ENCODE measurements at regions not wholly inside any gene's neighbourhood (a gene's known extent, or its start where the extent isn't known, plus 50 kb on each side); places are given as distances from the start of the nearest gene placed in this dataset.

GRCh38 chr20:24332956-24333355 lies 136.5 kb upstream of the SYNDIG1 start:
- DNase-seq, result no peak

DNA sequence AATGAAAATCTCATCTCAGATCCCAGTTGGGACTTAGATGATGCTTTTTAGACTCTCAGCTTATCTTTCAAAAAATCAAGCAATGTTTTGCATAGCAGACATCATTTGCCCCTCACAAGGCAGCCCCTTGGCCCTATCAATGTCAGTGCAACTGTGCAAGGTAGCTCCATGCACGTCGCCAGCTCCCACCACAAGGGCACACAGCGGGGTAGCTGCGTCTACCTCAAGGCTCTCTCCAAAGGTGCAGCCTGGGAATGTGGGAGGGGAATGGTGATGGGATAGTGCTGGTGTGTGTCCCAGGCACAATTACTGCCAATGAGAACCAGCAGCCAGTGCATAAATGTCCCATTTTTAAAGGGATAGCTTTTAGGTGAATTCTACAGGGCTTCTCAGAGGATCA lies 137.5 kb upstream of the SYNDIG1 start:
- no peak for DNase-seq

- DNase-seq, result no peak
Observed at GRCh38 chr20:24328901-24329300, 140.5 kb upstream of the SYNDIG1 start.

DNA sequence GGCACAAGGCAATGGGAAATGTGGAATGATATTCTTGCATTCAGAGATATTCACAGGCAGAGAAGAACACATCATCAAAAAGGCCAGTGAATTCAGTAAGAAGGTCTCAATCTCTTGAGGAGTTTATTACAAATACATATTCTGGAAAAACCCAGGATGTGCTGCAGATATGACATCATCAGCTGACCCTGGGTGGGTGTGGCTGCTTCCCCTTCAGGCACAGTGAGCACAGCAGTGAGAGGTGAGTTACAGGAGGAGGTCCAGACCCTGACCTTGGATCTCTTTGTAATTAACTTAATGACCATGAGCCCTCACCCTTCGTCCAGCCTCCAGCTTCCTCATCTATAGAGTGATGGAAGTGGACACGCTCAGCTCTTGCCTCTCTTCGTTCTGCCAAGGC lies 147.5 kb upstream of the SYNDIG1 start:
- DNase-seq, result no peak

- DNase-seq, result no peak
Observed at GRCh38 chr20:24318569-24319352, 150.7 kb upstream of the SYNDIG1 start.

DNA sequence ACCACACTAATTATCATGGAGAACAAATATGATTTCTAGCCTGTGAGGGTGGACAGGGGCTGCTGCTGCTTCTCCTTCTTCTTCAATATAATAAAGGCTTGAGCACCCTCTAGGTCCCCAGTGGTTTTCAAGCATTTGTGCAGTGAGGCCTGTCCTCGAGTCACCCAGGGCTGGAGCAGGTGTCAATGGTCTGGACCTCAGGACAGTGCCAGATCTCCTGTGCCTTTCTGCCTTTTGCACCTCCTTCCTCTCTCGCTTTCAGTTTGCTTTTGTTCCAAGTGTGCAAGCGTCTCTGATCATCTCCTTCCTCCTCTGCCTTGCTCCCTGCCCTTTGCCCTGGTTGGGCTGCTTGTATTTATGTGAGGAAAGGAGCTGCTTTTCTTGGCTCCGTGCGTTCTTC lies 152.2 kb upstream of the SYNDIG1 start:
- DNase-seq, result no peak

DNA sequence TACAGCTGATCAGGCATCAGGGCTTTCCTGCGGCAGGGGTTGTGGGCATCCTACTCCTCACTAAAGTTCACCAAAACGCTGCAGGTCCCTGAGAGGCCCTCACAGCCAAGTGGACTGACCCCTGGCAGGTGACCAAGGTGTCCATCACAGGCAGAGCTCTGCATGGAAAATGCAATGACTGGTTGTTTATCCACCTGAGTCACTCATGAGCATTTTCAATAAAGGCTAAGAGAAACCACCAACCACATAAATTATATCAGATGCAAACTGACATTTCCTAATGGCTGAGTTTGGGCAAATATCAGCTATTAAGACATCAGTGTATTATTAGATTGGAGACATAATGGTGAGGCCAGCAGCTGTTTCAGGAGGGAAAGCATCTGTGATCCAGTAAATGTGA lies 152.7 kb upstream of the SYNDIG1 start:
- no peak for DNase-seq

DNA sequence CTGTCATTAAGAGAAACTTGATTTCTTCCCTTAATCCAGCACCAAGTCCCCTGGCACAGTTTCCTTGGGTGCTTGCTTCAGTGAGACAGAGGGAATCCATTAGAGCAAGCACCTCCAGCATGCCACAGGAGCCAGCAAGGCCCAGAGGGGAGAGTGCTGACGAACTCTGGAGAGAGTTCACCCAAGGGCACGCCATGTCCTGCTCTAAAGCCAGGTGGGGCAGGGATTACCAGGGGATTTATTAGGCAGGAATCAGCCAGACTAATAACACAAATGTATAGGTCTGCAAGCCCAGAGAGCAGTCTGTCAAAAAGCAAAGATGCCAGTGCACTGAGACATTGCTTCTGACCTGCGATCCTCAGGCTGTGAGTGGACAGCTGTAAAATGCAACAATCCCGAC lies 155.4 kb upstream of the SYNDIG1 start:
- DNase-seq, result no peak

- no peak for DNase-seq
Observed at GRCh38 chr20:24309596-24309995, 159.8 kb upstream of the SYNDIG1 start.

DNA sequence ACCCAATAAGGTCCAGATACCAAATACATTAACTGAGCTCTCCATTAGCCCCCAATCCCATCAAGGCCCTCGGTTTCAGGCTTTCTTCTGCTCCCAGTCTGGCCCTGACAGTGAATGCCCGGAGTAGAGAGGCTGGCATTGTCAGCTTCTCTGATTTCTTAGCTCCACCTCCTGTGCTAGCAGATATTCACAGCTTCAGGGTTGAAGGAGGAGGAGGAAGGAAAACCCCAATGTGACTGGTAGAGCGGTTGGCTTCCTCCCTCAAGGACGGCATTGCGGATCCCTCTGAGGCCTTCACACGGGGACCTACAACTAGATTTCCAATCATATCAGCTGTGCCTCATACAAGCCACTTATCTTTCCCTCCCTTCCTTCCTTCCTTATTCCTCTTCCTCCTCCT lies 164.1 kb upstream of the SYNDIG1 start:
- DNase-seq, result no peak

GRCh38 chr20:24304291-24304690 lies 165.1 kb upstream of the SYNDIG1 start:
- DNase-seq, result no peak

- DNase-seq, result no peak
Observed at GRCh38 chr20:24303393-24304170, 165.8 kb upstream of the SYNDIG1 start.

DNA sequence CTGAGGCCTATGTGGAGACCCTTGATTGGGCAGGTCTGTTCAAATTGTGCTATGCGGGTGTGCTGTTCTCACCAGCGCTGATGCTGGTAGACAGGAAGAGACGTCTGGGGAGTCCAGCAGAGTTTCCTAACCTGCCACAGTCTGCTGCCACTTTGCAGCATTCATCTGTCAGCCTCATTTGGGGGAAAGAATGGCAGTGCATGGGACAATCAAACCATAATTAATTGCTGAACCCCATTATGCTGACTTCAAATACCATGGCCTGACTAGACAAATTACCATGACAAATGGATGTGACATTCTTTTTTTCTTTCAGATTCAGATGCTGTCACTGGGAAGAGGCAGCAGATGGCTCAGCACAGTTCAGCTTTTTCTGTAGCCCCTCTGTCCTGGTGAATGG lies 171.4 kb upstream of the SYNDIG1 start:
- DNase-seq, result no peak

DNA sequence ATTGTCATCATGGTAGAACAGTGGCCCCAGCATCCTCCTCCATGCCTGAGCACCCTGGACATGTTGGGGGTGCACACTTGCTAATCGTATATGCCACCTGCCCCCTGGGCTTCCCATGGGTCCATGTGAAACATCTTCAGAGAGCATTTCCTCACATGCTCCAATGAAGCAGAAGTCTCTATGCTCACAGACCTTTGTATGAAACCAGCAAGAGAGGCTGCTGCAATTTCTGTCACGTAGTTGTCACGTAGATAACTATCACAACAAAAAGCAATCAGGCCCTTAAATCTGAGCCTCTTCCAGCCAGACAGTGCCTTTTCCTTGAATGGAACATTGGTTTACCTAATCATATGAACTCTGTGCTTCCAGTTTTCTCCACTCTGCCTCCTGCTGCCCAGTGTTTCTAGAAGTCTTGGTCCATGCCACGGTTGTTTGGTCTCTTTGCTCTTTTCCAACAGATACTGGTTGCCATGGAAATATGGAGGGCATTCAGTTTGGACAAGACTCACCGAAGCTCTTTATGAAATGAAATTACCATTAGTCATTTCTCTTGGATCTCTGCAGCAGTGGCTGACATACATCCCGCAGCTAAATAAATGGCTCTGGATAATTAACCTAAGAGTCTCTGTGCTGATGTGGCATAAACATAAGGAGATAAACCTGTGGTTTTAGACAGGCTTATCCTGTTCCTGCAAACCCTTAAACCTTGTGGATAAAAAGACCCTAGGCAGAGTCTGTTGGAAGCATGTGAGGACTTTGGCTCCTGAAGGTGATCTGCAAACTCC lies 172.8 kb upstream of the SYNDIG1 start:
- no peak for DNase-seq

DNA sequence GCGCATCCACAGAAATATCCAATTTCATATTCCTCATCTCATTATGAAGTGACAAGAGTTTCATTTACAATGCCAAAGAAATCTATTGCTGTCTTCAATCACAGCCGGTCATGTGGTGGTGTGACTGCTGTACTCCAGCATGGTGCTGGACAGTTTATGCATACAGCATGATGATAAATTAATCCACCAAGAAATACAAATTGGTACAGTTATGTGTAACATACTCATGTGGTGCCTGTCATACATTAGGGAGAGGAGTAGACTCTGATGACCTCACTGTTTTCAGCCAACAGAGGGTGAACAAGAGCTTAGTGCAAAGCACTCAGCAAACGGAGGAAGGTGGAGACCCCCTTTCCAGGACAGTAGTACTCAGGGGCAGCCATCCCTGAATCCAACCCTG lies 178.4 kb upstream of the SYNDIG1 start:
- no peak for DNase-seq

- DNase-seq, result no peak
Observed at GRCh38 chr20:24289737-24290481, 179.5 kb upstream of the SYNDIG1 start.

- no peak for DNase-seq
Observed at GRCh38 chr20:24283186-24283585, 186.2 kb upstream of the SYNDIG1 start.

- no peak for DNase-seq
Observed at GRCh38 chr20:24277196-24277595, 192.2 kb upstream of the SYNDIG1 start.

GRCh38 chr20:24275946-24276705 lies 193.3 kb upstream of the SYNDIG1 start:
- DNase-seq, result no peak

- DNase-seq, result no peak
Observed at GRCh38 chr20:24273251-24273650, 196.2 kb upstream of the SYNDIG1 start.

- no peak for DNase-seq
Observed at GRCh38 chr20:24261351-24261750, 208.1 kb upstream of the SYNDIG1 start.

- no peak for DNase-seq
Observed at GRCh38 chr20:24257171-24257570, 212.3 kb upstream of the SYNDIG1 start.

Measured in CD4-positive, alpha-beta T cell treated with Interleukin-21 for 1 hour (primary cell).